ENCODE measurements at regions not wholly inside any gene's neighbourhood (a gene's known extent, or its start where the extent isn't known, plus 50 kb on each side); places are given as distances from the start of the nearest gene placed in this dataset.
A peak's percentile ranks its signal among the peaks of the same experiment; 100 is the strongest.

DNA sequence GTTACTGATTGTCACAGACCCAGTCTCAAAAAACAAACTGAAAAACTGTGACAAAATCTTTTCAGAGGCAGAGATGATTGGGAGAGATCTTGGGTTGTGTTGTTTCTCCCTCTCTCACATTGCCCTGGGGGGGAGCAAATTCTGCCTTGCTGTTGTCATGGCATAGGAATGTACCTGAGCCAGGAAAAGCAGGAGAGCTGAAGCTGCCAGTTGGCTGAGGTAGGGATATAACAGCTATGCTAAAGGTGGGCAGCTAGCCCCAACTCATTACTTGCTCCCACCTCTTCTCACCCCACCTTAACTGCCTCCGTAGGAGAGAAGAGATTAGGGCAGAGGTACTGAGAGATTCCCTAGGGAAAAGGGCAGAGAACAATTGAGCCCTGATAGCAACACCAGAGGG is 299.3 kb downstream of the OSR1 start:
- TF ChIP-seq CTCF (IDR thresholded peaks at IDR 0.05; ENCODE audit: low read length, missing control alignments) = no peak
- H3K4me3 ChIP-seq (replicated peaks; ENCODE audit: low read depth, low read length) = no peak overlapping the region
- no peak for DNase-seq (ENCODE audit: low read depth)

DNA sequence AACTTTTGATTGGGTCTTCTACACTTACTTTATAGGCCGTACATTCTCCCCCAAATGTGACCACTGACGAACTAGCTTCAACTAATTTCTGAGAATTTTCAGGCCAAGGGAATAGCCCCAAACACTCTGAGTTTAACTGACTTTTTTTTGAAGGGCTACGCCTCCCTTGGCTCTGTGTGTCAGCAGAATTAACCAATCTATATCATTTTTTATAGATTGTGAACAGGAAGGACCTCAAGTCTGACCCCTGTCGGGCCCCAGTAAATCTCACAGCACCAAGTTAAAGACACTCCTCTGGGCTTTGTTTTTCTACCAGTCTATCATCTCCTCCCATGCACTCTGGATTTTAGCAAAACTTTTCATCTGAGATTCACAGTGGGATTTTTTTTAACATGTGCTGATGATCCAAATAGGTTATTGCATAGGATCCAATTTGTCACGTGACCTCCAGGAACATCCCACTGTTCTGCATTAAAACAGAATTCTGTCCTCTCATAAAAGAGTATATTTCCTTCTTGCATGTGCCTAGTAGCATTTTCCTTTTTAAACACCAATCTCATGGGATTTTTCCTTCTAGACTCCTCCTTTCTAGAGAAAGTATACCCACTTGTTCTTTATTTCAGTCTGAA is 307.1 kb downstream of the OSR1 start:
- DNase-seq (ENCODE audit: low read depth) = no peak
- TF ChIP-seq CTCF (IDR thresholded peaks at IDR 0.05; ENCODE audit: low read length, missing control alignments) = peak; percentile 6
- H3K4me3 ChIP-seq (replicated peaks; ENCODE audit: low read depth, low read length) = no peak overlapping the region

DNA sequence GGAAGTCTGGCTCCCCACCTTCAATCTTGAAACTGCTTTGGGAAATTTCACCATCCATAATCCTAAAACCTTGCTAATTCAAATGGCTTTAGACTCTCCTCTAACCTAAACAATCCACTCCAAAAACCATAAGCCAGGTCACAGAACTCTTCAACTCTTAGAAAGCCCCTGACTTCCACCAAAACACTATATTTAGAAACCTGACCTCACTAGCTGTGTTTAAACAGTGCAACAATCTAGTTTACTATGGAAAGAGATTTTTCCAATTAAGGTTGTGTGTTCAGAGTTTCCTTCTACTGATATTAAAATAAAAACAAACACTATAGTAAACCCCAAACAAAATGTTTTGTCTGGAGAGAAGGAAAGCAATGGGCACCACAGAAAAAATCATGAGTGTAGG is 308.1 kb downstream of the OSR1 start:
- no peak overlapping the region for H3K4me3 ChIP-seq (replicated peaks; ENCODE audit: low read depth, low read length)
- DNase-seq (ENCODE audit: low read depth) = no peak
- TF ChIP-seq CTCF (IDR thresholded peaks at IDR 0.05; ENCODE audit: low read length, missing control alignments) = no peak

- TF ChIP-seq CTCF (IDR thresholded peaks at IDR 0.05; ENCODE audit: low read length, missing control alignments) = no peak
- DNase-seq (ENCODE audit: low read depth) = peak; percentile 73
- no peak overlapping the region for H3K4me3 ChIP-seq (replicated peaks; ENCODE audit: low read depth, low read length)
These were observed 309.7 kb downstream of the OSR1 start for GRCh38 chr2:19048593-19049266.

DNA sequence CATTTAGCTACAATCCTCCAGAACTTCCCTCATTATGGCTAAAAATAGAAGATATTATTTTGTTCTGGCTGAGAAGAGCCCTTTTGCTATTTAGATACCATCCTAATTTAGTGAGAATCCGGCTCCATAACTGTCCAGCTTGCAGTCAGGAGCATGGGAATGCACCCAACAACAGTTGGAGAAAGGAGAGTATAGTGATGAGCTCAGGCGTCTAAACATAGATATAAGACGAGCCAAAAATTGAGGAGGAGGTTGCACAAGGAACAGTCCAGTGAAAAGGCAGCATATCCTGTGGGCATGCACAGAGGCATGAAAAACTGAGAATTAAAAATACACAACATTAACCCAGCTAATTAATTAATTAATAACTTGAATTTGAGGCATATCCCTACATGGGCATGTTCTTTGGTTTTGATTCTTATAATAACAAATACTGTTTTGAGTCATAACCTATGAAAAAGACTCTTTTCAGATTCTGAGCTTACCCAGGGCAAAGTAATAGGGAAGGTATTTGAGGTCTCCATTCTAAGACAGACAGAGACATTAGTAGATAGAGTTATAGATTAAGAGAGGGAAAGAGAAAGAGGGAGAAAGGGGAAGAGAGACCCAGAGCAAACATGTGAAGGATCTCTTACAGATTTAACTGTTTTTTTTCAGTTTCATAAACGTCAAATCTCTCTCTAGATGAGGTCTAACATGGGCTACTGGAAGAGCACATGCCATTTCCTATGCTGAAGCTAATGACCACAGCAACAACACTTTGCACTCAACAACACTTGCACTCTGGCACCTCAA is 311.2 kb downstream of the OSR1 start:
- no peak for TF ChIP-seq CTCF (IDR thresholded peaks at IDR 0.05; ENCODE audit: low read length, missing control alignments)
- peak; percentile 58 for DNase-seq (ENCODE audit: low read depth)
- no peak overlapping the region for H3K4me3 ChIP-seq (replicated peaks; ENCODE audit: low read depth, low read length)

DNA sequence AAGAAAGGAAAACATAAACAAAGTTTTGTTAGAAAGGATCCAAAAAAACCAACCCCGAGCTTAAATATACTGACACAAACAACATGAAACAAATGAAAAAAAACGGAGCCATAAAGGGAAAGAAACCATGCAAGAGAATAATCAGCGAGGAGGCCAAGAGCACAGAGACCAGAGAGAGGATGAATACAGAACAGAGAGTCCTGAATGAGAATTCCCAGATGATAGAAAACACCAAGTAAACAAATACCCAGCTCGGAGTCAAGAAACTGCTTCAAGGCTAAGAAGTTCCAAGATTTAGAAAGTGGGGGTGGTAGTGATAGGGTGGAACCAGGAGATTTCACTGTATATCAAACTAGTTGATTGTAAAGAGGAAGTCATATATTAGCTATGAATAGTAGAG is 313.3 kb downstream of the OSR1 start:
- no peak overlapping the region for H3K4me3 ChIP-seq (replicated peaks; ENCODE audit: low read depth, low read length)
- TF ChIP-seq CTCF (IDR thresholded peaks at IDR 0.05; ENCODE audit: low read length, missing control alignments) = no peak
- DNase-seq (ENCODE audit: low read depth) = no peak

Data from fibroblast of pulmonary artery (primary cell).